Stimulated activated CD8-positive, alpha-beta memory T cell treated with anti-CD3 and anti-CD28 coated beads, Interleukin-4, amount 100 ng/mL, for 24 hours (primary cell): ENCODE measurements at regions not wholly inside any gene's neighbourhood (a gene's known extent, or its start where the extent isn't known, plus 50 kb on each side); places are given as distances from the start of the nearest gene placed in this dataset.
"Not testable (repeated sequence)": the region's sequence is repeated elsewhere in the genome, so short reads cannot be mapped to it uniquely, and the experiment has no call there.

Experiments
- DNase-seq: peaks from one replicate; pipeline ENCODE4 v3.0.0-alpha.2; 2020; ENCODE audit warnings: low read depth

DNA sequence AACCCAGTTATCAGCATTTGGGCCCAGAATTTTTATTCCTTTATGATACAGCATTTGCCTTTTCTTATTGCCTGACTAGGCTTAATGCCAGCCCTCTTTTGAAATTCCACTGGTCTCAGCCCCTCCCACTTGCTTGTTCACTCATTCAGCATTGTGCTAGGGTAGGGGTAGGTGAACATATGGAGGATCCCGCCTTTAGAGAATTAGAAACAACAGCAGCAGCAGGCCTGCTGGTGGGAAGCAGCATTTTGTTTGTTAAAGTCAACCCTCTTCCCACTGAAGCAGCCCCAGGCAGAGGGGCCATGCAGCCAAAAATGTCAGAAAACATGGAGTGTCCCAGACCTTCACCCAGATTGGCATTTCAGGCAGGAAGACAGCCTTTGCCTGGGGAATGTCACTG lies 1355.2 kb downstream of the CDH8 start:
- DNase-seq, result no peak

DNA sequence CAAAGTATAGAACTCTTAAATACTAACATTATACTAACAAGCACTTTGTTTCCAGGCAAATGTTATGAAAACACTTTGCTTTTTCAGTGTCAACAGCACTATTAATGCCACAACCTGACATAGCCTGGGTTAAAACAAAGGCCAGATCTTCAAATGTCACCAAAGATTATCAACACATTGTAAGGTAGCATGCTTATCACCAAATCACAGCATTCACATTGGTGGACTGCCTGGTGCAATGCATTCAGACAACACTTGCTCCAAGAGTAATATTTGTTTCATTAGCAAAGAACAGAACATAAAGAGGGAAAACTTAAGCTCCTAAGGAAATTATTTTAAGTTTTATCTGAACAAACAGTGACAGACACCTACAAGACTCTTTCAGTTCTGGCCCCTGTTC lies 1361.2 kb downstream of the CDH8 start:
- DNase-seq, result no peak

DNA sequence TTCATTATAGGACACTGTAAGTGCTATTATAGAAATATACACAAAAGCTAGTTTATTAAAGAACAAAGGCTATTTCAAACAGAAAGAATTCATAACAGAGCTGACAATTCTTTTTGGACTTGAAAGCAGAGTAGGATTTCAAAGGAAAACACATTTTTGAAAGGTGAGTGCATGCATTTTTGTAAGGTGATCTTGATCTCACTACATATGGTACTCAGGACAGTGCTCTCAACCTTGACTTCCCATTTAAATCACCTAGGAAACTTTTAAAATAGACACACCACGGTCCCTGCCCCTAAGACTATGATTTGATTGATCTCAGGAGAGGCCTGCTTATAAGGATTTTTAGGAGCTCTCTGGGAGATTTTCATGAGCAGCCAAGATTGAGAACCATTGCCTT lies 1362.0 kb downstream of the CDH8 start:
- no peak for DNase-seq

DNA sequence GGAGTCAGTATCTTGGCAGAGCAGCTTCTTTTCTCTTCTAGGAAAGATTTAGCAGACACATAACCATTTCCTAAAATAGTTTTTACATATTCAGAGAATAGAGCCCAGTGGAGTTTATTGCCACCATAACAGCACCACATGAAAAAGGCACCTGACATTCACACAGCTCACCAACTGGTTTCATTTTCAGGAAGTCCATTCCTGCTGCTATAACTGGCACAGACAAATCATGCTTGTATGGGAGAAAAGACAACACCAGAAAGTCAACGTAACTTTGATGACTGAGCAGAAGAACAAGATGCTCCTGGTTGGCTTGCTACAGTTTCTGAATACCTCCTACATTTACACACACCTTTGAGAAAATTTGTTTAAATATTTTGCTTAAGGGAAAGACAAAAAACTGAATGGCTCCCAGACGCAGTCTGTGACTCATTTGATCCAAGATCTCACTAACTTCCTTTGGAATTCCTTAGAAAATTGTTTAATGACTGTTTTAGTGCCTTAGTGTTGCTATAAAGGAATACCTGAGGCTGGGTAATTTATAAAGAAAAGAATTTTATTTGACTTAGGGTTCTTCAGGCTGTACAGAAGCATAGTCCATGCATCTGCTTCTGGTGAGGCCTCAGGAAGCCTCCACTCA lies 1380.6 kb downstream of the CDH8 start:
- no peak for DNase-seq

DNA sequence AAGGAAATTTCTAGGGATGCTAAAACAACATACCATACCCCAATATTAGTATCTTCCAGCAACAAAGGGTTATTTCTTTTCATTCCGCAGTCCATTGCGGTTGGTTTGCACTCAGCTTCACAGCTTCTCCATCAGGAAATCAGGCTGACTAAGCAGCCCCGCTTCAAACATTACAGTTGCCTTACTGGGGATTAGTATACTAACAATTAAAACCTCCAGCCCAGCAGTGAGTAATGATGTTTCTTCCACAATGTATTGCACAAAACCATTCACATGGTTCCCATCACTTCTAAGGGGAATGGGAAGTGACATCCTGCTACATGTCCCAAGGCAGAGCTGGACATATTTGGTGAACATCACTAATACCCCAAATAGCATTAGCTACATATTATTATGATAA lies 1384.9 kb downstream of the CDH8 start:
- DNase-seq, result no peak

DNA sequence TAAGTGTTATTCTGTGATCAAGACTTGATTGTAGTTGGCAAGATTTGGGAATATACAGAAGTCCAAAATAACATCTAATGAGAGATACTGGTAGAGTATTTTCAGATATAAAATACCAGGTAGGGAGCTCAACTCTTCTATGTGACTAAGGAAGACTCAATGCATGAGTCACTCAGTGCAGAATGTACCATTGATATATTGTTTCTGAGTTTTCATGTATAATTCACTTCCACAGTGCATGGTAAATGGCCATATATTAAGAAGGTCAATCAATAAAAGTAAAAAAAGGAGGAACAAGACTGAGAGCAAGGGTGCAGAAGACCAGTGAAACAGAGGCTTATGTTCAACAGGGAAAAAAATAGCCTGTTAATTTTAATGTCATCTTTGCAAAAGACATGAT lies 1387.9 kb downstream of the CDH8 start:
- DNase-seq, result no peak

DNA sequence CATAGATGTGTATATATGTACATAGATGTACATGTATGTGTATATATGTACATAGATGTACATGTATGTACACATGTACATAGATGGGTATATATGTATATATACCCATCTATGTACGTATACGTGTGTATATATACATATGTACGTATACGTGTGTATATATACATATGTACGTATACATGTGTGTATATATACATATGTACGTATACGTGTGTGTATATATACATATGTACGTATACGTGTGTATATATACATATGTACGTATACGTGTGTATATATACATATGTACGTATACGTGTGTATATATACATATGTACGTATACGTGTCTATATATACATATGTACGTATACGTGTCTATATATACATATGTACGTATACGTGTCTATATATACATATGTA lies 1388.8 kb downstream of the CDH8 start:
- not testable (repeated sequence) for DNase-seq

DNA sequence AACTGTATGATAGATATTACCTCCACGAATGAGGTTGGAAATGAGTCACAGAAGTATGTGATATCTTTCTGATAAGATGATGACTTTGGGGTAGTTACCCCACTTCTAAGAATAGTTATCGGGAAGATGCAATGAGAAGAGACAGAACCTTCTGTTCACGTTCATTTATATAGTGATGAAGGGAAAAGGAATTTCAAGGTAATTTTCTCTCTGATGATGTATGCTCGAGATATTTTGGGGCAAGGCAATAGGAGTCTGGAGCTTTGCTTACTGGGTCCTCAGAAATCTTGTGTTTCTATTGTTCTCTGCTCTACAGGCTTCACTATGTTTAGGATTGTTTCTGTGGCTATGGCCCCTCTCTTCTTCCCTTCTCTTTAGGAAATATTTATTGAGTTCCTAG lies 1389.6 kb downstream of the CDH8 start:
- DNase-seq, result no peak

DNA sequence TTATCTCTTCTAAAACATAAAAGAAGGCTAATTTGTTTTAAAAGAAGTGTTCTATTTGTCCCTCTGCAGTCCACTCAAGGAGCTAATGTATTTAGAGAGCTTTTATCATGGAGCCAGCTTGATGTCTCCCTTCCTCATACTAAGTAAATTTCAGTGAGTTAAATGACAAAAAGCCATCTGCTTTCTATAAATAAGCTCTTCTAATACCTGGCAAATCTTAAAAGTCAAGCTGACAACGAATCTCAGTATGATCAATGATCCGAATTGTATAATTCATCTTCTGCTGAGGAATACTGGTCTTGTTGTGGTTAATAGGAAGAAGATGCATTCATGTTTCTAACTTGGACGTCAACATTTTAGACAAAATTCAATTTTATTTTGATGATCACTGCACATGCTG lies 1390.7 kb downstream of the CDH8 start:
- DNase-seq, result no peak

DNA sequence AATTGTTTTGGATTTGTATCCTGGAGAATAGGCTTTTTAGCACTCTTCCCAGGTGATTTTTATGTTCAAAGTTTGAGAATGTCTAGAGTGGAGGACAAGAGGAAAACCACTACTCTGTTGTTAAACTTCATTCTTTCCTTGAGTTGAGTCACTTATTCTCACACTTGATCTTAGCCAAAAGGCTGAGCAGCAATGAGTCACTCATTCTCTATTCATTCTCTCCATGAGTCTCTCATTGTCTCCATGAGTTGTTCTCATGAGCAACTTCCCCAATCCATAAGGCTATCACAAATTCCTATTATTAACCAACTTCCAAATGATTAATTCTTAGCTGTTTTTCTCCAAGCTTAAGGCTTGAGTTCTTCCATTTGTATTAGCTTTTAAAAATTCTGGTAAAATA lies 1393.3 kb downstream of the CDH8 start:
- no peak for DNase-seq

DNA sequence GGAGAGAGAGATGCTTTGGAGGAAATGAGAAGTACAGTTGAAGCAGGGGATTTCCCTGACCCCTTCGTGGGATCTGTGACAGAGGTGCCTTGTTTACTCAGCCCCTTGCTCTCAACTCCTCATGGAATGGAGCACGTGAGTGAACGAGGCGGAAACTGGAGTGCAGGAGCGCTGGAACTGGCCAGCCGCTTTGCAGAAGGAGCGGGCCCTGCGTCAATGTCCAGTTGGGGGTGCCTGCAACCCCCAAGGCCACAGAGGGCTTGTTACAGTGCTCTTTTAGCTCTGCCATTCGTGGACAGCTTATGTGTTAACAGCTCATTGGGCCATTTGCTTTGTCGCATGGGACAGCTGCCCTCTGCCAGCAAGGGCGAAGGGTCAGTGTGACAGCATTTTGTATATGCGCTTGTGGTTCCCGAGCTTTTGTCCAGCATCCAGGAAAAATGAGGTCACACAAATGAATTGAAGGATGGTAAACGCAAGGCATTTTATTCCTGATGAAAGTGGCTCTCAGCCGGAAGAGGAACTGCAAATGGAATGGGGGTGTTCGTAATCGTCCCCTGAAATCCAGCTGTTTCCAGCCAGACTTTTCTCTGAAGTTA lies 1395.1 kb downstream of the CDH8 start:
- no peak for DNase-seq

DNA sequence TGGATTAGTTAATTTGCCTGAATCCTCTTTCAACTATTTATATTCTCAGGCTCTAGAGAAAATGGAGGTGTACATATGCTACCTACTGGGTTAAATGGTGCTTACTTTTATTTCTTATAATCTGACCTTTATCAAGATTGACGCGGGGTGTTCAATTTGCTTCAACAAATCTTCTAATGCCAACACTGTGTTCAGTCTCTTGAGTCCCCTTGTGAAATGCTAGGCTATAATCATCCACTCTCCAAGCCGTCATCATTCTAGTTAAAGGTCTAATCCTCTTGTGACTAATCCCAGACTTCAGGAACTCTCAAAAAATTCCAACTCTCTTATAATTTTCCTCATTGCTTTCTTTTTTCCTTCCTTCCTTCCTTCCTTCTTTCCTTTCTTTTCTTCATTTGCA lies 1396.2 kb downstream of the CDH8 start:
- DNase-seq, result no peak

DNA sequence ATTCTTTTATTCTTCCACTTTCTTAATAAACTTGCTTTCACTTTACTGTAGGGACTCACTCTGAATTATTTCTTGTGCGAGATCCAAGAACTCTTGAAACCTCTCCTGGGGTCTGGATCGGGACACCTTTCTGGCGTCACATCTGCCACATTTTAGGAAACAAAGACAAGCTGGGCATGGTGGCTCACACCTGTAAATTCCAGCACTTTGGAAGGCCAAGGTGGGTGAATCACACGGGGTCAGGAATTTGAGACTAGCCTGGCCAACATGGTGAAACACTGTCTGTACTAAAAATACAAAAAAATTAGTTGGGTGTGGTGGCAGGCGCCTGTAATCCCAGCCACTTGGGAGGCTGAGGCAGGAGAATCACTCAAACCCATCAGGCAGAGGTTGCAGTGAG lies 1399.6 kb downstream of the CDH8 start:
- not testable (repeated sequence) for DNase-seq

DNA sequence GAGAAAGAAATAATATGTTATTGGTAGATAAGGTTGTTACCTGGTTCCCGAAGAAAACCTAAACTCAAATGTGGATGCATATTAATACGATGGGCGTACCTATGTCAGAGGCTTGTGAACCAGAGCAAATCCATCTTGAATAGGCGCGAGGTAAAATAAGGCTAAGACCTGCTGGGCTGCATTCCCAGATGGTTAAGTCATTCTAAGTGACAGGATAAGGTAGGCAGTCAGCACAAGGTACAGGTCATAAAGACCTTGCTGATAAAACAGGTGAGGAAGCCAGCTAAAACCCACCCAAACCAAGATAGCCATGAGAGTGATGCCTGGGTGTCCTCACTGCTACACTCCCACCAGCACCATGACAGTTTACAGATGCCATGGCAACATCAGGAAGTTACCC lies 1400.1 kb downstream of the CDH8 start:
- no peak for DNase-seq

DNA sequence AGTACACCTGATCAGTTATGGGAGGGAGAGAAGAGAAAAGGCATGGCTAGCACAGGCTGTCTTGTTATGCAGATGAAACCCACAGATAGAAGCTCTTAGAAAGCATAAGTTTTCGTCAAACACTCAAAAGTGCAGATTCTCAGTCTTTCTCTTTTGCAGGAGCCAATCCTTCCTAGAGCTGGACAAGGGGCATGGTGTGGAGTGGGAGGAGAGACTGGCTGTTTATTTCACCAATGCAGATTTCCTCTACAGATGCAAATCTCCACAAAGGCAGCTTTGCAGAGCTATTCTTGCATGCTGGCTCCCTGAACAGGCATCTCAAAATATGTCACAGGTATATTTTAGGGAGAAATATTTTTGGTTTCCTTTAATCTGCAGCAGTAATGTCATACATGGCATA lies 1400.7 kb downstream of the CDH8 start:
- no peak for DNase-seq

DNA sequence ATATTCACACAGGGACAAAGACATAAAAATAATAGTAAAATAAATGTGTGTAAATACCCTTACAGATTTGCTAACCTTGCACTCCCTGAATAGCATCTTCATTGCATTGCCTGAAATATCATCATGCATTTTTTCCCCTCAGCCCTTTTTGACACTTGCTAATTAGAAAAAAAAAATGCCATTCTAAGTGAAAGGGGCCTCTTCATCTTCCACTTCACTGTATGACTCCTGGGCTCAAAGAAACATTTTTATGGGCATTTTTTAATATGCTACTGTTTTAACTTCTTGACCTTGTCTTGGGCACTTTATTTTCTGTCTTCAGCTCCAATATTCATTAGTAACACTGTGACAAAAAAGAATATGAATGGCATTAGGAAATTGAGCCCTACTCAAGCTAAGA lies 1424.4 kb downstream of the CDH8 start:
- no peak for DNase-seq

DNA sequence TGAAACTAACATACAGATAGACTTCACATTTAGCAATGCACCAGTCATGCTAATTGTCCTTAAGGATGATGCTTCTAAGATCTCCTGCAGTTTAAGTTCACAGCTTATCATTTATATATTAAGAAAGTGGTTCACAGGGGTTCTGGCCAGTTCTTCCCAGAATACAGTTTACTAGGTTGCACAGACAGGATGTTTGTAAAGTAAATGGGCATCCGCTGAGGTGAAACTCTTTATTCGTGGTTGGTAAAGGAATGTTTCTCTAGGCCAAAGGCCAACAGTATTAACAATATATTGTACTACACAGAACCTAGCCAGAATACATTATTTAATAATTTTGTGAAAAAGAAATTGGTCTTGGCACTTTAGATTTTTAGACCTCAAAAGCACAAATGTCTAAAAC lies 1427.3 kb downstream of the CDH8 start:
- no peak for DNase-seq

DNA sequence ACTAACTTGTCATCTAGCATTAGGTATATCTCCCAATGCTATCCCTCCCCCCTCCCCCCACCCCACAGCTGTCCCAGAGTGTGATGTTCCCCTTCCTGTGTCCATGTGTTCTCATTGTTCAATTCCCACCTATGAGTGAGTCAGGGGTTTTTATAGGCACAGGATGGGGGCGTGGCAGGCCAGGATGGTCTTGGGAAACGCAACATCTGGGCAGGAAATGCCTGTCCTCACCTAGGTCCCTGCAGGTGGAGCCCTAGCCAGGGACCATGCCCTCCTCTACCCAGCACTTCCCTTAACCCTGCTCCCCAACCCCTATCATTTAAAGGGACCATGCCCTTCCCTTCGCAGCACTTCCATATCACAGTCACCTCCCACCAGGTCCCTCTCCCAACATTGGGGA lies 1430.6 kb downstream of the CDH8 start:
- DNase-seq, result not testable (repeated sequence)

DNA sequence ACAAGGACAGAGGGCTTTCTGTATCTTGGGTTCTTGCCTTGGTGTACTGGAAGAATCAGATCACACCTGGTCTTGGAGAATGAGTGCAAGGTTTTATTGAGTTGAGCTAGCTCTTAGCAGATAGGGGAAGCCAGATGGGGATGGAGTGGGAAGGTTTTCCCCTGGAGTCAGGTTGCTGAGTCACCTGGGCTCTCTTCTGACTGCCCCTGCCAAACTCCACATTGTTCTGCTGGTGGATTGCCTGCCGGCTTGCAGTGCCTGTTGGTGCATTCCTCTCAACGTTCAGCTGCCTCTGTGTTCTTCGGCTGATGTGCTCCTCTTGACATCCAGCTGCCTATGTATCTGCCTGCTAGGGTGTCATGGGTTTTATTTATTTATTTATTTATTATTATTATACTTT lies 1431.1 kb downstream of the CDH8 start:
- DNase-seq, result no peak

DNA sequence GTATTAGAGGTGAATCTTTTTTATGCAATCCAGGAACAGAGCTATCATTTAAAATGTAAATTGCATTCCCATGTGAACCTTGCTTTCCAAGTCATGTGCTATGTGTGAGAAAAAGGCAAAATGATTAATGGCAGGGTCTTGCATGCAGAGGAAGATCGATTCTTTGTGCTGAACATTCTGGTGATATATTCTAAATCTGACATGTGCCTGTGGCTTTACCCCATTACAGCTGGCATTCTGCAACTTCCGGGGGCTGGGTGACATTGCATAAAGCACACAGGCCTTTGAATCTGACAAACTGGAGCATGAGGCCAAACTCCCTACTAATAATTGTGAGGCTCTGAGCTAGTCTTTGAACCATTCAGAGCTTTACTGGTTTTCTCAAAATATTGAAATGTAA lies 1449.7 kb downstream of the CDH8 start:
- no peak for DNase-seq

DNA sequence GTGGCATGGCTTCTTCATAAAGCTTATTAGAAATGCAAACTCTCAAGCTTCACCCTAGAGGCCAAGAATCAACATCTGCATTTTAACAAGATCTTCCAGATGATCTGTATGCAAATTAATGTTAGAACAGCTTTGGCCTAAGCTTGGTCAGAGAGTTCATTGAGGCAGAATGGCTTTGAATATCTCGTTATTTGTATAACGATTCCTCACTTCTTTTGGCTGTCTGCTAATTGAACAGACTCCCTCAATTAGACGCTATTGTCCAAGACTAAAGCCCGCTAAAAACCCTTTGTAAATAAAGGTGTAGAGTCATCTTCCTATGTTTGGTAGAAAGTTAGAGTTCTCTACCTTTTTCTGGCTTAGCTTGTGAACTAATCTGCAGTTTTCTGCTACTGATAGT lies 1453.7 kb downstream of the CDH8 start:
- no peak for DNase-seq

DNA sequence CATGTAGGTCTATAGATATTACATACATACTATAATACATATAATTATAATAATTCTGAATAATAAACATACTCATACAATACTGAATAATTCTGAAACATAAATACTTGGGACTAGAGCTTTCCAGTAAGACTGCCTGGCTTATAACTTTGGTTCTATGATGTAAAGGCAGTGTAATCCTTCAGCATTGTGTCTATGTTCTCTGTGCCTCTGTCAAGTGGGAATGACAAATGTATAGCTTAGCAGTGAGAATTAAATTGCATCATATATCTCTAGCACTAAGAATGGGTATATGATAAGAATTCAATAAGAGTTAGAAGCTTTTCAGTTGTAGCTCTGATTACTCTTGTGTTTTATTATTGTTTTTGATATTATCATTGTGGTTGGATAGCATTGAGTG lies 1469.3 kb downstream of the CDH8 start:
- DNase-seq, result no peak

DNA sequence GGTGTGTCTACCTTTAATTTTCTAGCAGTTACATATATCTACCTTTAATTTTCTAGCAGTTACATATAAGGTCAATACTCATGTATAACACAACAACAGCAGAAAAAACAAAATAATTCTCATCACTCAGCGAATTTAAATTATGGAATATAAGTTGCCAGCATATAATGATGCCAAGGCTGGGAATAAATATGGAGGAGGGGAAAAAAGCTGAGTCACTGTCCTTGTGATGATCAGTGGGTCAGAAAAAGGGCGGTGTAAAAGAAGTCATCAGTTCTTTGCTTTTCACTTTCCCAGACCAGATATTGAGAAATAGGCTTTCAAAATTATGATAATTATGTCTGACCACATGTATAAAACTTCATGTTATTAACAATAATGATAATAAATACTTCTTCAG lies 1471.7 kb downstream of the CDH8 start:
- no peak for DNase-seq

DNA sequence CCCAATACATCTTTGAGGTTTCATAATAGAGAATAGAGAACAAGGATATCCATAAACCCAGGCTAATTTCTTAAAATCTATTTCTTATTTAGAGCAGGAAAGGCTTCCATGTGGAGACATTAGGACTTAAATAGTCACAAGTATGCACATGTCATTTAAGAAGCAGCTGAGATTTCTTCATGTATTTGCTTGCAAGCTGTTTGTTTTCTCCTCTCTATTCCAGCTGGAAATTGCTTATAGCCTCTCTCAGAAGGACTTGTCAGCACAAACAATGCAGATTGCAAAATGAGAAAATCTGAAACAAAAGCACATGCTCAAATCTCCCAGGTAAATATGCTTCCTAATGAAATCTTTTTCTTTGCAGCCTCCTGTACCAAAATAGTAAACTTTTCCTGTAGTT lies 1473.1 kb downstream of the CDH8 start:
- no peak for DNase-seq

DNA sequence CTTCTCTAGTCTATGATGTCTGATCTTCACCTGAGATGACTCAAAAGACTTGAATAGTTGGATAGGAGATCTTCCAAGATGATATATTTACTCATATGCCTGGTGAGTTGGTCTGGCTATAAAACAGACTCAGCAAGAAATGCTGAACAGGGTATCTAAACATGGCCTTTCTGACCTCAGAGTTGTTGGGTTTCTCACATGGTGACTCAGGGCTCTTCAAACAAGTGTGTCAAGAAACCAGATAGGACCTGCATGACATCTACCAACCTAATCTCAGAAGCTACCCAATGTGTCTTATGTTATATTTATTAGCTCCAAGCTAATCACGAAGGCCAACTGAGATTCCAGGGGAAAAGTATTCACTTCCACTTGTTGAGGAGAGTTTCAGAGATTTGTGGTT lies 1477.3 kb downstream of the CDH8 start:
- DNase-seq, result no peak
